HG03103 (cell line): ENCODE measurements at regions not wholly inside any gene's neighbourhood (a gene's known extent, or its start where the extent isn't known, plus 50 kb on each side); places are given as distances from the start of the nearest gene placed in this dataset.
"Not testable (repeated sequence)": the region's sequence is repeated elsewhere in the genome, so short reads cannot be mapped to it uniquely, and the experiment has no call there.

Experiments used
- ATAC-seq: cut with Tn5 transposase; IDR thresholded peaks from one replicate; pipeline ENCODE4 v1.9.1; 2021; ENCODE audit warnings: low read depth; ENCODE audit not compliant: unreplicated experiment

GRCh38 chrX:114028907-114029662 is 554.8 kb upstream of the HTR2C start:
- ATAC-seq, result no peak

- ATAC-seq, result no peak
Observed at GRCh38 chrX:114017086-114017485, 566.8 kb upstream of the HTR2C start.

GRCh38 chrX:114015966-114016365 is 567.9 kb upstream of the HTR2C start:
- no peak for ATAC-seq

GRCh38 chrX:114006664-114007063 is 577.2 kb upstream of the HTR2C start:
- ATAC-seq, result no peak

- ATAC-seq, result no peak
Observed at GRCh38 chrX:113996781-113997180, 587.1 kb upstream of the HTR2C start.

GRCh38 chrX:113991720-113992119 is 592.2 kb upstream of the HTR2C start:
- not testable (repeated sequence) for ATAC-seq

GRCh38 chrX:113990669-113991068 is 593.2 kb upstream of the HTR2C start:
- not testable (repeated sequence) for ATAC-seq

GRCh38 chrX:113988315-113988935 is 595.5 kb upstream of the HTR2C start:
- ATAC-seq, result not testable (repeated sequence)

GRCh38 chrX:113986427-113986826 is 597.5 kb upstream of the HTR2C start:
- no peak for ATAC-seq

- no peak for ATAC-seq
Observed at GRCh38 chrX:113982766-113983165, 601.1 kb upstream of the HTR2C start.

- no peak for ATAC-seq
Observed at GRCh38 chrX:113980953-113981352, 602.9 kb upstream of the HTR2C start.

- ATAC-seq, result no peak
Observed at GRCh38 chrX:113977887-113978286, 606.0 kb upstream of the HTR2C start.

- ATAC-seq, result no peak
Observed at GRCh38 chrX:113975441-113975840, 608.4 kb upstream of the HTR2C start.

- no peak for ATAC-seq
Observed at GRCh38 chrX:113974881-113975280, 609.0 kb upstream of the HTR2C start.

GRCh38 chrX:113973706-113974105 is 610.2 kb upstream of the HTR2C start:
- ATAC-seq, result no peak

GRCh38 chrX:113966791-113967190 is 617.1 kb upstream of the HTR2C start:
- ATAC-seq, result no peak

- no peak for ATAC-seq
Observed at GRCh38 chrX:113962343-113962742, 621.5 kb upstream of the HTR2C start.

GRCh38 chrX:113959912-113960626 is 623.8 kb upstream of the HTR2C start:
- ATAC-seq, result no peak

- no peak for ATAC-seq
Observed at GRCh38 chrX:113956936-113957335, 627.0 kb upstream of the HTR2C start.

- ATAC-seq, result no peak
Observed at GRCh38 chrX:113954297-113954696, 629.6 kb upstream of the HTR2C start.

GRCh38 chrX:113950081-113950678 is 633.7 kb upstream of the HTR2C start:
- ATAC-seq, result no peak
